ENCODE measurements at regions not wholly inside any gene's neighbourhood (a gene's known extent, or its start where the extent isn't known, plus 50 kb on each side); places are given as distances from the start of the nearest gene placed in this dataset.

- no peak for DNase-seq
Observed at GRCh38 chr4:115171220-115171619, 57.8 kb upstream of the NDST4 start.

DNA sequence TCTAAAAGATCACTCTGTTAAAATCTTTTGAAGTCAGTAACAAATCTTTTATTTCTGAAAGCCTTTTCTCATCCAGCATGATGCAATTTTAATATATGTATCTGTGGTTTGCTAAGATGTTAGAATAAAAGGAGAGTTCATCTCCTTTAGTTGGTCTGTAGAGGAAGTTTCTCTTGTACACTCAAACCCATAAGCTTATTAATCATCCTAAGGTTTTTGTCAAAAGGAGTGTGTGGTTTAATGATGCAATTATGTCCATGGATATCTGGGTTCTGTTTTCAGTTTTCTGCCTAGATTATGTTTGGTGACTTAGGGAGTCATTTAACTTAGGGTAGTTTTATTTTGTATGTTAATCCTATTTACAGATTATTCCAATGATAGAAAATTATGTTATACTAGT is 52.1 kb upstream of the NDST4 start:
- no peak for DNase-seq
